Left lung (tissue), 4 donors: ENCODE measurements at regions not wholly inside any gene's neighbourhood (a gene's known extent, or its start where the extent isn't known, plus 50 kb on each side); places are given as distances from the start of the nearest gene placed in this dataset.

ENCODE experiments used
- ATAC-seq: fragments of 200-7000 bp; cut with Tn5 transposase; one replicate; pipeline ENCODE4 v1.9.1; 2020; ENCODE audit warnings: moderate library complexity
- DNase-seq, 4 donors: peaks; one replicate each; pipeline ENCODE4 v3.0.0-alpha.2; 2013 to 2020
- H3K27ac ChIP-seq, 2 donors: fragments of 200-600 bp; sonication (generic) in 1 of 2; one replicate each; pipeline versions ENCODE4 v1.5.0 to v1.8.0; 2020 to 2021
- H3K27me3 ChIP-seq, 2 donors: fragments of 200-600 bp; sonication (generic) in 1 of 2; one replicate each; pipeline versions ENCODE4 v1.5.0 to v1.8.0; 2020 to 2021
- H3K36me3 ChIP-seq, 2 donors: fragments of 200-600 bp; sonication (generic) in 1 of 2; one replicate each; pipeline versions ENCODE4 v1.5.0 to v1.8.0; 2020 to 2021
- H3K4me1 ChIP-seq, 2 donors: fragments of 200-600 bp; one replicate each; pipeline ENCODE4 v1.8.0; 2021
- H3K4me3 ChIP-seq, 2 donors: fragments of 200-600 bp; sonication (generic) in 1 of 2; one replicate each; pipeline versions ENCODE4 v1.5.0 to v1.8.0; 2020 to 2021; ENCODE audit warnings: mild to moderate bottlenecking in 1 of 2
- H3K9me3 ChIP-seq, 2 donors: fragments of 200-600 bp; sonication (generic) in 1 of 2; one replicate each; pipeline versions ENCODE4 v1.5.0 to v1.8.0; 2020 to 2021
- CTCF ChIP-seq, 2 donors: fragments of 200-600 bp; sonication (generic) in 1 of 2; IDR thresholded peaks; one replicate each; pipeline versions ENCODE4 v1.5.0 to v1.8.0; 2021; ENCODE audit warnings: antibody characterized with exemption in 2 of 2
- intact Hi-C, 2 donors: fragments of 100-400 bp; cut with DNase I; formaldehyde crosslinking; loops; one replicate each; pipeline versions ENCODE4 v1.11.2 to v1.14.2; 2022
- donor health status: DM: no; HTN: yes; CAD: no.
- donor health status: DM: no; HTN: no; CAD: no.

- peaks cover 0 to 5% of the 10 kb centered on the region in 2 donors for H3K4me1 ChIP-seq
- no peaks in the 10 kb centered on the region for H3K9me3 ChIP-seq
- DNase-seq, result no peak
- no peaks in the 10 kb centered on the region for H3K27me3 ChIP-seq
- intact Hi-C loops, result no loop called here
- no peak for TF ChIP-seq CTCF (IDR thresholded peaks at IDR 0.05)
- no peak overlapping the region for H3K27ac ChIP-seq
- no peaks in the 10 kb centered on the region for H3K36me3 ChIP-seq
- no peak overlapping the region for H3K4me3 ChIP-seq
- ATAC-seq, result no peak
These were observed 55.4 kb upstream of the TULP4 start for GRCh38 chr6:158256746-158257424.

GRCh38 chr6:158257425-158257759, 54.9 kb upstream of the TULP4 start:
- H3K4me1 ChIP-seq, result peaks cover 0 to 5% of the 10 kb centered on the region in 2 donors
- H3K36me3 ChIP-seq, result no peaks in the 10 kb centered on the region
- DNase-seq, result no peak
- intact Hi-C loops, result no loop called here
- TF ChIP-seq CTCF (IDR thresholded peaks at IDR 0.05), result no peak
- no peak overlapping the region for H3K27ac ChIP-seq
- no peak for ATAC-seq
- no peaks in the 10 kb centered on the region for H3K9me3 ChIP-seq
- no peaks in the 10 kb centered on the region for H3K27me3 ChIP-seq
- no peak overlapping the region for H3K4me3 ChIP-seq

- H3K27ac ChIP-seq, result no peak overlapping the region
- DNase-seq, result no peak
- no peaks in the 10 kb centered on the region for H3K9me3 ChIP-seq
- H3K4me3 ChIP-seq, result no peak overlapping the region
- intact Hi-C loops, result no loop called here
- no peak for TF ChIP-seq CTCF (IDR thresholded peaks at IDR 0.05)
- H3K4me1 ChIP-seq, result peaks cover 0 to 5% of the 10 kb centered on the region in 2 donors
- no peak for ATAC-seq
- H3K36me3 ChIP-seq, result no peaks in the 10 kb centered on the region
- no peaks in the 10 kb centered on the region for H3K27me3 ChIP-seq
These were observed 54.5 kb upstream of the TULP4 start for GRCh38 chr6:158257781-158258180.

GRCh38 chr6:158259136-158259535, 53.1 kb upstream of the TULP4 start:
- no peak for DNase-seq
- no peak overlapping the region for H3K4me3 ChIP-seq
- no peak for ATAC-seq
- peaks cover 0 to 5% of the 10 kb centered on the region in 2 donors for H3K4me1 ChIP-seq
- intact Hi-C loops, result no loop called here
- no peaks in the 10 kb centered on the region for H3K9me3 ChIP-seq
- no peak overlapping the region for H3K27ac ChIP-seq
- TF ChIP-seq CTCF (IDR thresholded peaks at IDR 0.05), result no peak
- H3K27me3 ChIP-seq, result no peaks in the 10 kb centered on the region
- H3K36me3 ChIP-seq, result no peaks in the 10 kb centered on the region

GRCh38 chr6:158259845-158260244, 52.4 kb upstream of the TULP4 start:
- no peak for TF ChIP-seq CTCF (IDR thresholded peaks at IDR 0.05)
- intact Hi-C loops, result no loop called here
- Histone ChIP-seq H3K36me3 (no peaks in the 10 kb centered on the region), H3K27ac (no peak overlapping the region), H3K27me3 (no peaks in the 10 kb centered on the region), H3K9me3 (no peaks in the 10 kb centered on the region), H3K4me3 (no peak overlapping the region), H3K4me1 (peaks cover 0 to 5% of the 10 kb centered on the region in 2 donors)
- DNase-seq (no peak), ATAC-seq (no peak)
